Naive thymus-derived CD8-positive, alpha-beta T cell (primary cell): ENCODE measurements at regions not wholly inside any gene's neighbourhood (a gene's known extent, or its start where the extent isn't known, plus 50 kb on each side); places are given as distances from the start of the nearest gene placed in this dataset.
"Not testable (repeated sequence)": the region's sequence is repeated elsewhere in the genome, so short reads cannot be mapped to it uniquely, and the experiment has no call there.

Source experiments
- ATAC-seq, 2 donors: fragments of 150-1000 bp; cut with Tn5 transposase in 1 of 2; sonication (Bioruptor Pico), chemical (Tn5 transposase) in 1 of 2; 1 replicate in 1 of 2; 2 replicates in 1 of 2; pipeline ENCODE4 v1.10.0; 2021; ENCODE audit warnings: mild to moderate bottlenecking in 2 of 2, moderate library complexity in 2 of 2
- POLR2A ChIA-PET: fragments of 350-600 bp; sonication (Branson Sonifier 250); formaldehyde crosslinking; loops from one replicate; lab custom pipeline; 2021; ENCODE audit warnings: antibody characterized with exemption; lab: Charles Lee
- DNase-seq, 10 donors: peaks; one replicate each; pipeline versions ENCODE4 v3.0.0 to v3.0.0-alpha.2; 2020 to 2022
- H3K27ac Mint-ChIP-seq, 10 donors: one replicate each; pipeline ENCODE4 v1.8.0; 2020 to 2022; ENCODE audit warnings: mild to moderate bottlenecking in 10 of 10, mixed read lengths in 10 of 10, moderate library complexity in 4 of 10, inconsistent platforms in 1 of 10
- H3K27me3 Mint-ChIP-seq, 5 donors: one replicate each; pipeline ENCODE4 v1.8.0; 2021 to 2022; ENCODE audit warnings: mixed read lengths in 5 of 5
- H3K36me3 Mint-ChIP-seq, 3 donors: one replicate each; pipeline ENCODE4 v1.8.0; 2020 to 2022; ENCODE audit warnings: mixed read lengths in 3 of 3, mild to moderate bottlenecking in 2 of 3, inconsistent platforms in 1 of 3
- H3K4me1 Mint-ChIP-seq, 4 donors: one replicate each; pipeline ENCODE4 v1.8.0; 2021 to 2022; ENCODE audit warnings: mixed read lengths in 4 of 4
- H3K4me3 Mint-ChIP-seq, 10 donors: one replicate each; pipeline ENCODE4 v1.8.0; 2020 to 2022; ENCODE audit warnings: mild to moderate bottlenecking in 10 of 10, mixed read lengths in 10 of 10, moderate library complexity in 6 of 10, inconsistent platforms in 1 of 10
- H3K9me3 Mint-ChIP-seq, 9 donors: one replicate each; pipeline ENCODE4 v1.8.0; 2020 to 2022; ENCODE audit warnings: mixed read lengths in 9 of 9, mild to moderate bottlenecking in 3 of 9, inconsistent platforms in 1 of 9, moderate library complexity in 1 of 9

DNA sequence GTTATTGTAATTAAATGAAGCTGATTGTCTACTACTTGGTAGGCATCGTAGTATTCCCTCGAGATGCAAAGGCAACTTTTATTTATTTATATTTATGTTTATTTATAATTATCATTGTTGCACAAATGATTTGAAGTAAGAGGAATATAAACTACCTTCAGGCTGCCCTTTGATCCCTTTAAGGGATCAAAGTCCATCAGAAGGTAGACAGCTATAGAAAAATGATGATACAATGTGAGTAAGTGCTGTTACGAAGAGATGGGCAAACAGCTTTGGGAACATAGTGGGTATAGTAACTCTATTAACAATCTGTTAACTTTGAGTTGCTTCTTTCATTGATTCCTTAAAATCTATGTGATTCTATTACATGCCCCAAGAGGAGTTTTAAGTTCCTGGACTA lies 512.8 kb upstream of the CITED2 start:
- peaks cover 0 to 20% (median 0%) of the 10 kb centered on the region in 5 donors for H3K27me3 Mint-ChIP-seq
- H3K4me3 Mint-ChIP-seq = no peak overlapping the region
- DNase-seq (no peak), ATAC-seq (no peak)
- POLR2A ChIA-PET = no interaction called here
- H3K36me3 Mint-ChIP-seq = no peaks in the 10 kb centered on the region
- no peaks in the 10 kb centered on the region for H3K9me3 Mint-ChIP-seq
- H3K27ac Mint-ChIP-seq = no peak overlapping the region
- peaks cover 0 to 15% (median under 1%) of the 10 kb centered on the region in 4 donors for H3K4me1 Mint-ChIP-seq

GRCh38 chr6:139886396-139886795 lies 511.9 kb upstream of the CITED2 start:
- H3K27ac Mint-ChIP-seq = no peak overlapping the region
- peaks cover 0 to 18% (median 2%) of the 10 kb centered on the region in 4 donors for H3K4me1 Mint-ChIP-seq
- H3K36me3 Mint-ChIP-seq = no peaks in the 10 kb centered on the region
- POLR2A ChIA-PET = no interaction called here
- H3K4me3 Mint-ChIP-seq = no peak overlapping the region
- no peaks in the 10 kb centered on the region for H3K9me3 Mint-ChIP-seq
- no peak for ATAC-seq
- H3K27me3 Mint-ChIP-seq = peaks cover 0 to 20% (median 0%) of the 10 kb centered on the region in 5 donors
- DNase-seq = no peak

GRCh38 chr6:139885909-139886308 lies 511.5 kb upstream of the CITED2 start:
- H3K4me3 Mint-ChIP-seq = no peak overlapping the region
- no peaks in the 10 kb centered on the region for H3K9me3 Mint-ChIP-seq
- POLR2A ChIA-PET = no interaction called here

GRCh38 chr6:139883776-139884175 lies 509.3 kb upstream of the CITED2 start:
- no peak overlapping the region for H3K27ac Mint-ChIP-seq
- ATAC-seq = no peak
- POLR2A ChIA-PET = no interaction called here
- H3K4me3 Mint-ChIP-seq = no peak overlapping the region
- peaks cover 0 to 11% (median 3%) of the 10 kb centered on the region in 5 donors for H3K27me3 Mint-ChIP-seq
- DNase-seq = no peak
- H3K9me3 Mint-ChIP-seq = no peaks in the 10 kb centered on the region
- H3K36me3 Mint-ChIP-seq = peaks cover 0 to 1% (median 0%) of the 10 kb centered on the region in 3 donors
- peaks cover 0 to 18% (median 2%) of the 10 kb centered on the region in 4 donors for H3K4me1 Mint-ChIP-seq

More at GRCh38 chr6:139885909-139886308, 511.5 kb upstream of the CITED2 start:
- Mint-ChIP-seq H3K27ac (no peak overlapping the region), H3K4me1 (peaks cover 0 to 18% (median 2%) of the 10 kb centered on the region in 4 donors), H3K36me3 (no peaks in the 10 kb centered on the region), H3K27me3 (peaks cover 0 to 20% (median 2%) of the 10 kb centered on the region in 5 donors)
- no peak for DNase-seq
- no peak for ATAC-seq

- POLR2A ChIA-PET = no interaction called here
- Mint-ChIP-seq H3K27ac (no peak overlapping the region), H3K36me3 (peaks cover 0 to 1% (median 0%) of the 10 kb centered on the region in 3 donors), H3K27me3 (peaks cover 0 to 6% (median 2%) of the 10 kb centered on the region in 5 donors), H3K9me3 (no peaks in the 10 kb centered on the region), H3K4me3 (no peak overlapping the region), H3K4me1 (peaks cover 0 to 18% (median 2%) of the 10 kb centered on the region in 4 donors)
- ATAC-seq (no peak), DNase-seq (no peak)
Observed at GRCh38 chr6:139882977-139883728, 508.7 kb upstream of the CITED2 start.

GRCh38 chr6:139882234-139882633 lies 507.8 kb upstream of the CITED2 start:
- no peak for DNase-seq
- POLR2A ChIA-PET = no interaction called here
- Mint-ChIP-seq H3K27me3 (peaks cover 0 to 6% (median 2%) of the 10 kb centered on the region in 5 donors), H3K4me3 (no peak overlapping the region), H3K9me3 (no peaks in the 10 kb centered on the region), H3K4me1 (peaks cover 0 to 18% (median 2%) of the 10 kb centered on the region in 4 donors), H3K27ac (peak overlapping the region in 1 of 10 donors; percentile 12), H3K36me3 (peaks cover 0 to 1% (median 0%) of the 10 kb centered on the region in 3 donors)
- no peak for ATAC-seq

GRCh38 chr6:139881728-139882211 lies 507.3 kb upstream of the CITED2 start:
- Mint-ChIP-seq H3K9me3 (no peaks in the 10 kb centered on the region), H3K27ac (no peak overlapping the region), H3K36me3 (peaks cover 0 to 1% (median 0%) of the 10 kb centered on the region in 3 donors), H3K27me3 (peaks cover 0 to 3% (median 2%) of the 10 kb centered on the region in 5 donors), H3K4me3 (no peak overlapping the region), H3K4me1 (peaks cover 0 to 18% (median 2%) of the 10 kb centered on the region in 4 donors)
- ATAC-seq (peak; percentile 44 to 54), DNase-seq (peak in 2 of 10 donors; percentile 7 to 16)
- POLR2A ChIA-PET = no interaction called here

GRCh38 chr6:139881236-139881635 lies 506.8 kb upstream of the CITED2 start:
- ATAC-seq (no peak), DNase-seq (no peak)
- peaks cover 0 to 18% (median 2%) of the 10 kb centered on the region in 4 donors for H3K4me1 Mint-ChIP-seq
- no peaks in the 10 kb centered on the region for H3K9me3 Mint-ChIP-seq
- H3K4me3 Mint-ChIP-seq = no peak overlapping the region
- no peak overlapping the region for H3K27ac Mint-ChIP-seq
- peaks cover 0 to 3% (median 2%) of the 10 kb centered on the region in 5 donors for H3K27me3 Mint-ChIP-seq
- H3K36me3 Mint-ChIP-seq = peaks cover 0 to 1% (median 0%) of the 10 kb centered on the region in 3 donors
- POLR2A ChIA-PET = no interaction called here

DNA sequence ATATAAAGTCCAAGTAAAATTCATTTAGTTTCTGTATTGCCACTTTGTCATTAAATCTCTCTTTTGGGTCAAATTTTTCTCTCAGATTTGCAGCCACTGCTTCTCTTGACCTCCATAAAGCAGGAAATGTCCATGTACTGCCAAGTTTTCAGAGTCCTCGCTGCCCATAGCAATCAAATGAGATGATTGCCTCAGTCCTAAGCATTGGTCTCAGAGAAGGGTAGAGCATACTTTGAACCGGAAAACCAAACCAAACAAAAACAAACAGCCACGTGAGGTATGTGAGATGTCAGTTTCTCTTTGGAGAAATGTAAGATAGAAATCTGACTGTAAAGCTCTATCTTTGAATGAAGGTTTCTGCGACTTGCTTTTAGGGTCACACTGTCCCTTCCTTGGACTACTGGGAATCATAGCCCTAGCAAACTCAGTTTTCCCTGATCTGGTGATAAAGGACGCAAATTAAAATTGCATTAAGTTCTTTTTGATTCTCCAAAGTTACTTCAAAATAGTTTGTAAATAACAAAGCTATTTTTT lies 505.4 kb upstream of the CITED2 start:
- POLR2A ChIA-PET = no interaction called here
- Mint-ChIP-seq H3K27ac (no peak overlapping the region), H3K27me3 (peaks cover 0 to 5% (median 3%) of the 10 kb centered on the region in 5 donors), H3K4me3 (no peak overlapping the region), H3K9me3 (no peaks in the 10 kb centered on the region), H3K4me1 (peaks cover 0 to 18% (median 2%) of the 10 kb centered on the region in 4 donors), H3K36me3 (peaks cover 0 to 1% (median 0%) of the 10 kb centered on the region in 3 donors)
- no peak for ATAC-seq
- no peak for DNase-seq

GRCh38 chr6:139879241-139879640 lies 504.8 kb upstream of the CITED2 start:
- ATAC-seq, H3K4me3 Mint-ChIP-seq, DNase-seq, H3K9me3 Mint-ChIP-seq, POLR2A ChIA-PET, H3K27ac Mint-ChIP-seq, H3K27me3 Mint-ChIP-seq, H3K36me3 Mint-ChIP-seq: not testable (repeated sequence)
- peaks cover 0 to 18% (median 2%) of the 10 kb centered on the region in 4 donors for H3K4me1 Mint-ChIP-seq

- peaks cover 0 to 1% (median 0%) of the 10 kb centered on the region in 3 donors for H3K36me3 Mint-ChIP-seq
- POLR2A ChIA-PET = no interaction called here
- no peaks in the 10 kb centered on the region for H3K9me3 Mint-ChIP-seq
- peaks cover 0 to 6% (median 2%) of the 10 kb centered on the region in 4 donors for H3K4me1 Mint-ChIP-seq
- DNase-seq (no peak), ATAC-seq (no peak)
- H3K4me3 Mint-ChIP-seq = no peak overlapping the region
- peaks cover 0 to 5% (median 3%) of the 10 kb centered on the region in 5 donors for H3K27me3 Mint-ChIP-seq
- H3K27ac Mint-ChIP-seq = no peak overlapping the region
Observed at GRCh38 chr6:139877828-139878405, 503.5 kb upstream of the CITED2 start.

DNA sequence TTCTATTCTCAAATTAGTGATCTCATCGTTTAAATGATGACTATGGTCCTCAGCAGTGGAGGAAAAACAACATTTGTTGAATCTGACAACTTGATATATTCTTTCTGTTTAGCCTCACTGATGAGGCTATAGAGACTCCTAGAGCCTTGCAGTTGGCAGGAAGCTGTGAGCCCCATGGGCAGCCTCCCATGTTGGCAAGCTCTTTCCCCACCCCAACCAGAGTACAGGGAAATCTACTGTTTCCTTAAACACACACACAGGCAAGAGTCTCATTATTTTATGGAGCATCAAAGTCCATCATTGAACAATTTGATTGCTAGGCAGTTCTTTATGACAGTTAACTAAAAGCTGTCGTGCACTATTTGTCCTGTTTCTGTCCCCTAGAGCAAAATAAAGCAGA lies 498.2 kb upstream of the CITED2 start:
- DNase-seq (no peak), ATAC-seq (no peak)
- no peak overlapping the region for H3K27ac Mint-ChIP-seq
- no peaks in the 10 kb centered on the region for H3K4me1 Mint-ChIP-seq
- H3K27me3 Mint-ChIP-seq = peaks cover 0 to 3% (median 0%) of the 10 kb centered on the region in 5 donors
- POLR2A ChIA-PET = no interaction called here
- H3K36me3 Mint-ChIP-seq = no peaks in the 10 kb centered on the region
- H3K4me3 Mint-ChIP-seq = no peak overlapping the region
- no peaks in the 10 kb centered on the region for H3K9me3 Mint-ChIP-seq
